ENCODE measurements at regions not wholly inside any gene's neighbourhood (a gene's known extent, or its start where the extent isn't known, plus 50 kb on each side); places are given as distances from the start of the nearest gene placed in this dataset.

DNA sequence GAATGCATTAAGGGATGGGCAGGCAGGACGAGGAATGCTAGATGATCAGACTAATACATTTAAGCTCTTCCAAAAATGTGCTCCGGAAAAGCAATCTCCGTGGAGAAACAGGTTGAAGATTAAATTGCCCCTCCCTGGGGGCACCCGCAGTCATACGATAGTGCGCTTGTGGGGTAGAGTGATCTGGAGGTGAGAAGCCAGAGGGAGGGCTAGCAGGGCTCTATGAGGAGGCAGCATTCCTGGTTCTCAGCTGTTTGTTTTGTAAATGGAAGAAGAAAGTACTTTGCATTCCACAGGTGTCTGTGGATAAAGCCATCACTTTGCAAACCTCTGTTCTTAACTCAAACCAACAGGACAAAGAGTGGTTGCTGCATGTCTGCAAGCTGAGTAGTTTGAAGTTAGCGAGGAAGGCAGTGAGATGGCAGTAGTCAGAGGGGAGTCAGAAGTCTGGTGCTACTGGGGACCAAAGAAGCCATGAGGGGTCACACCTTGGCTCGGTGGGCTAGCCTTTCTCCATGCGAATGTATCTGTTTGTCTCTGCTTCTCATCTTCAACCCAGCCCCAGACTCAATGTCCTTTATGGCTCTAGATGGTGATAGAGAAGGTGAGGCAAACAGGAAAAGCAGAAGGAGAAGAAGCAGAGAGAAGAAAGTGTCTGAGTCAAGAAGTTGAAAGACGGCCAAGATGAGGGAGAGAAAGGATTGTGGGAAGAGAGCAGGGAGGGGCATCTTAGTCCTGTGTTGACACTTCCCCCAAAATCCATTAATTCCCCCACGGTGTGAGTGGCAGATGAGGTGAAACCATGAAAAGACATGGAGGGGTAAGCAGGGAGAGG, 65.2 kb upstream of the GJA8 start:
- no peak overlapping the region for H3K4me3 ChIP-seq (ENCODE audit: low read length)
- no peak for DNase-seq (ENCODE audit: low read depth)
- TF ChIP-seq, protein P1, sequence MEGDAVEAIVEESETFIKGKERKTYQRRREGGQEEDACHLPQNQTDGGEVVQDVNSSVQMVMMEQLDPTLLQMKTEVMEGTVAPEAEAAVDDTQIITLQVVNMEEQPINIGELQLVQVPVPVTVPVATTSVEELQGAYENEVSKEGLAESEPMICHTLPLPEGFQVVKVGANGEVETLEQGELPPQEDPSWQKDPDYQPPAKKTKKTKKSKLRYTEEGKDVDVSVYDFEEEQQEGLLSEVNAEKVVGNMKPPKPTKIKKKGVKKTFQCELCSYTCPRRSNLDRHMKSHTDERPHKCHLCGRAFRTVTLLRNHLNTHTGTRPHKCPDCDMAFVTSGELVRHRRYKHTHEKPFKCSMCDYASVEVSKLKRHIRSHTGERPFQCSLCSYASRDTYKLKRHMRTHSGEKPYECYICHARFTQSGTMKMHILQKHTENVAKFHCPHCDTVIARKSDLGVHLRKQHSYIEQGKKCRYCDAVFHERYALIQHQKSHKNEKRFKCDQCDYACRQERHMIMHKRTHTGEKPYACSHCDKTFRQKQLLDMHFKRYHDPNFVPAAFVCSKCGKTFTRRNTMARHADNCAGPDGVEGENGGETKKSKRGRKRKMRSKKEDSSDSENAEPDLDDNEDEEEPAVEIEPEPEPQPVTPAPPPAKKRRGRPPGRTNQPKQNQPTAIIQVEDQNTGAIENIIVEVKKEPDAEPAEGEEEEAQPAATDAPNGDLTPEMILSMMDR (conservative IDR thresholded peaks at IDR 0.05; ENCODE audit: low read depth, low read length), result no peak

DNA sequence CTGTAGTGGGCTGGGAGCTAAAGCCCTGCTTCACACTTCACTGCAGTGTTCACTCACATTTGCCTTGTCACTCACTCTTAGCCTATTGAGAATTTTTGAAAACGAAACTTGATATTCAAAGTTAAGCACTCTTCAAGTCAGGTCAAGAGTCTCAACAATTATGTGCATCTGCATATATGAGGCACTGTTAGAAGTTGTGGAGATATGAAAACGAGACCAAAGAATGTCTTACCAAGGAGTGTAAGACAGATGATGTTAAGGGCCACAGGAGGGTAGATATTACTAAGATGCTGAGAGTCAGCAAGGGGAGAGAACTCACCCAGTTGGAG, 64.7 kb upstream of the GJA8 start:
- TF ChIP-seq, protein P1 (conservative IDR thresholded peaks at IDR 0.05; ENCODE audit: low read depth, low read length), result no peak
- H3K4me3 ChIP-seq (ENCODE audit: low read length), result no peak overlapping the region
- no peak for DNase-seq (ENCODE audit: low read depth)

DNA sequence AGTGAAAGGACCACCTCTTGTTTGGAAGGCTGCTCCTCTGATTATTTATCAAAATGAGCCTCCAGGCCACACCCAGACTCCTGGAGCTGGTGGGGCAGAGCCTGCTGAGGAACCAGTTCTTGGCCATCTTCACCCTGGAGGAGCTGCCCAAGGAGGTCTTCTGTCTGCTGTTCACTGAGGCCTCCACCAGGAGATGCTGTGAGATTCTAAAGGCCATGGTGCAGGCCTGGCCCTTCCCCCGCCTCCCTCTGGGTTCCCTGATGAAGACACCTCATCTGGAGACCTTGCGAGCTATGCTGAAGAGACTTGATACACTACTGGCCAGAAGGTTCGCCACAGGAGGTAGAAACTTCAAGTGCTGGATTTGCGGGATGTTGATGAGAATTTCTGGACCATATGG, 61.7 kb upstream of the GJA8 start:
- H3K4me3 ChIP-seq (ENCODE audit: low read length), result no peak overlapping the region
- DNase-seq (ENCODE audit: low read depth), result no peak
- TF ChIP-seq, protein P1 (conservative IDR thresholded peaks at IDR 0.05; ENCODE audit: low read depth, low read length), result no peak

DNA sequence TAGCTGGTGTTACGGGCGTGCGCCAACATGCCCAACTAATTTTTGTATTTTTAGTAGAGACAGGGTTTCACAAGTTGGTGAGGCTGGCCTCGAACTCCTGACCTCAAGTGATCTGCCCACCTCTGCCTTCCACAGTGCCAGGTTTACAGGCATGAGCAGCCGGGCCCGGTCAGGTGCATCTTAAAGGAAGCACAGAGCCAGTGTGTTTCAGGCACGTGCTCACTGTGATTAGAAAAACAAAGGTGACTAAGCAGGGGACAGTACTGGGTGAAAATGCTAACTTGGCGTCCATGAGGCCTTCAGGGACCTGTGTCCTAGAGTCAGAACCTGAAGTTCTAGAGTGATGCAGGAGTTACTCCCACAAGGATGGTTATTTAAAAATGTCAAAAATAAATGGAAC, 60.0 kb upstream of the GJA8 start:
- no peak for DNase-seq (ENCODE audit: low read depth)
- H3K4me3 ChIP-seq (ENCODE audit: low read length), result no peak overlapping the region
- TF ChIP-seq, protein P1 (conservative IDR thresholded peaks at IDR 0.05; ENCODE audit: low read depth, low read length), result no peak

DNA sequence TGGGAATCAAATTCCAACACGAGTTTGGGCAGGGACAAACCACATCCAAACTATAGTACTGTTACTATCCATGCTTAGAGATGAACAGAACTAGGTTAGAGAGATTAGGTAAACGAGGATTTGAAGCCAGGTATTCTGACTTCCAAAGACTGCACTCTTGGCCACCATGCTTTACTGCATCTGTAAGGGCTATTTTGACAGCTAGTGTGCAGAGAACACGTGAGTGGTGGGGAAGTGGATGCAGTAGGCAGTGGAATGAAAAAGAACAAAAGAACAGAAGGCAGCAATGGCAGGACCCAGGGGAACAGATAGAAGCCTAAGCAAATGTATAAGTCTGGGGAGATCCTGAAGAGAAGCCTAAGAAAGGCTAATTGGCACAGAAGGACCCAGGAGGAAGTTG, 59.1 kb upstream of the GJA8 start:
- TF ChIP-seq, protein P1 (conservative IDR thresholded peaks at IDR 0.05; ENCODE audit: low read depth, low read length), result no peak
- H3K4me3 ChIP-seq (ENCODE audit: low read length), result no peak overlapping the region
- DNase-seq (ENCODE audit: low read depth), result no peak

DNA sequence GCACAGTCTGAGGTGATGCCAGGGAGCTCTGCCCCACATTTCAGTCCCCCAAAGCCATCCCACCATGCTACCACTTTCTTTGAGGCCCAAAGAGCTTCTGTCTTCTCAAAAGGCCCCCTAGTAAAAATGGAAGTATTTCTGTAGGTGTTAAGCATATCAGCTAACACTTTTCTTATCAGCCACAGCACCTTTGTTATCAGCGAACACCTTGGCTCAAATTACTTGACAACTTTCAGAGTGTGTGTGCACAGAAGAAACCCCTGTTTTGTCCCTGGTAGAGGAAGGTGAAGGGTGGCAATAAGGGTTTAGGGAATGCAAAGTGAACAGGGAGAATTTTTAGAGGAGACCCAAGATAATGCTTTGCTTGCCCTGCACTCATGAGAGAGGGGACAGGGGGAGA, 54.8 kb upstream of the GJA8 start:
- H3K4me3 ChIP-seq (ENCODE audit: low read length), result no peak overlapping the region
- no peak for DNase-seq (ENCODE audit: low read depth)
- TF ChIP-seq, protein P1 (conservative IDR thresholded peaks at IDR 0.05; ENCODE audit: low read depth, low read length), result no peak

All from retinal pigment epithelial cell (primary cell).